Suprapubic skin (tissue), 4 donors: ENCODE measurements at regions not wholly inside any gene's neighbourhood (a gene's known extent, or its start where the extent isn't known, plus 50 kb on each side); places are given as distances from the start of the nearest gene placed in this dataset.

Source experiments
- EP300 ChIP-seq: sonication (generic); formaldehyde crosslinking; IDR thresholded peaks from one replicate; pipeline ENCODE4 v1.6.1; 2017; ENCODE audit warnings: antibody characterized with exemption
- POLR2A ChIP-seq, 2 donors: fragments of 450-650 bp; IDR thresholded peaks; one replicate each; pipeline ENCODE4 v1.6.1; 2017; ENCODE audit warnings: antibody characterized with exemption in 2 of 2, mild to moderate bottlenecking in 2 of 2, moderate library complexity in 2 of 2
- POLR2AphosphoS5 ChIP-seq, 3 donors: sonication (generic); formaldehyde crosslinking; IDR thresholded peaks; one replicate each; pipeline ENCODE4 v1.6.1; 2017; ENCODE audit warnings: antibody characterized with exemption in 3 of 3
- TF ChIP-seq, protein P1 (sequence below), 2 donors: fragments of 200-600 bp in 1 of 2; fragments of 450-650 bp in 1 of 2; sonication (generic) in 1 of 2; IDR thresholded peaks; one replicate each; pipeline ENCODE4 v1.5.1; 2016 to 2019; ENCODE audit warnings: antibody characterized with exemption in 2 of 2, mild to moderate bottlenecking in 1 of 2, moderate library complexity in 1 of 2

DNA sequence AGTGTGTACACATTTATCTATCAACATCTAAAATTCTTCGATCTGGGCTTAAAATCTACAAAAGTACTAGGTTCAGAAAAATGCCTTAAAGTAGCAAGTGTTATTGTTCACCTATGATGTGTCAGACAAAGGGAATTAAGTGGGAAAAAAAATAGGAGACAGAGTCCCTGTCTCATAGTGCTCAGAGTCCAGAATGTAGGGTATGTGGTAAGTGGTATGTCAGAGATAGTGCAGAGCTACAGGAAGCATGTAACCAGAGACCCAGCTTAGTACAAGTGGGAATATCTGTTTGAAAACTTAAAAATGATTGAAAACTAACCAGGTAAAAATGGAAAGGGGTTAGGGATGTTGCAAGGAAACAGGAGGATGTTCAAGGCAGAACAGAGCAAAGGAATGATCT is 482.8 kb downstream of the ELAVL2 start:
- TF ChIP-seq, protein P1, sequence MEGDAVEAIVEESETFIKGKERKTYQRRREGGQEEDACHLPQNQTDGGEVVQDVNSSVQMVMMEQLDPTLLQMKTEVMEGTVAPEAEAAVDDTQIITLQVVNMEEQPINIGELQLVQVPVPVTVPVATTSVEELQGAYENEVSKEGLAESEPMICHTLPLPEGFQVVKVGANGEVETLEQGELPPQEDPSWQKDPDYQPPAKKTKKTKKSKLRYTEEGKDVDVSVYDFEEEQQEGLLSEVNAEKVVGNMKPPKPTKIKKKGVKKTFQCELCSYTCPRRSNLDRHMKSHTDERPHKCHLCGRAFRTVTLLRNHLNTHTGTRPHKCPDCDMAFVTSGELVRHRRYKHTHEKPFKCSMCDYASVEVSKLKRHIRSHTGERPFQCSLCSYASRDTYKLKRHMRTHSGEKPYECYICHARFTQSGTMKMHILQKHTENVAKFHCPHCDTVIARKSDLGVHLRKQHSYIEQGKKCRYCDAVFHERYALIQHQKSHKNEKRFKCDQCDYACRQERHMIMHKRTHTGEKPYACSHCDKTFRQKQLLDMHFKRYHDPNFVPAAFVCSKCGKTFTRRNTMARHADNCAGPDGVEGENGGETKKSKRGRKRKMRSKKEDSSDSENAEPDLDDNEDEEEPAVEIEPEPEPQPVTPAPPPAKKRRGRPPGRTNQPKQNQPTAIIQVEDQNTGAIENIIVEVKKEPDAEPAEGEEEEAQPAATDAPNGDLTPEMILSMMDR (IDR thresholded peaks at IDR 0.05), result no peak
- TF ChIP-seq POLR2AphosphoS5 (IDR thresholded peaks at IDR 0.05) (no peak), POLR2A (IDR thresholded peaks at IDR 0.05) (no peak), EP300 (no peak)
